Mesendoderm (in vitro differentiated cells): ENCODE measurements at regions not wholly inside any gene's neighbourhood (a gene's known extent, or its start where the extent isn't known, plus 50 kb on each side); places are given as distances from the start of the nearest gene placed in this dataset.

Experiments used
- DNase-seq: peaks from one replicate; pipeline ENCODE4 v3.0.0; 2013
- H2AK5ac ChIP-seq: 2 replicates; pipeline ENCODE4 v1.6.1; 2013; ENCODE audit warnings: low read length, inconsistent platforms
- H2BK120ac ChIP-seq: 2 replicates; pipeline ENCODE4 v1.6.1; 2013; ENCODE audit warnings: low read depth, mild to moderate bottlenecking, low read length, moderate library complexity, mixed read lengths
- H2BK15ac ChIP-seq: replicated peaks from 2 replicates; pipeline ENCODE4 v1.6.1; 2013; ENCODE audit warnings: low read depth, mild to moderate bottlenecking, moderate library complexity
- H2BK5ac ChIP-seq: 2 replicates; pipeline ENCODE4 v1.6.1; 2013; ENCODE audit warnings: low read length, inconsistent platforms
- H3K18ac ChIP-seq: 2 replicates; pipeline ENCODE4 v1.6.1; 2013; ENCODE audit warnings: mild to moderate bottlenecking, low read length, mixed read lengths
- H3K23ac ChIP-seq: one replicate; pipeline ENCODE4 v1.6.1; 2013; ENCODE audit warnings: low read length
- H3K27ac ChIP-seq: 2 replicates; pipeline ENCODE4 v1.5.1; 2013; ENCODE audit warnings: low read depth, mild to moderate bottlenecking, inconsistent platforms, low read length, moderate library complexity
- H3K27me3 ChIP-seq: 2 replicates; pipeline ENCODE4 v1.6.1; 2013; ENCODE audit warnings: low read length, control low read depth, mild to moderate bottlenecking, inconsistent platforms; ENCODE audit not compliant: insufficient read depth, poor library complexity
- H3K36me3 ChIP-seq: 2 replicates; pipeline ENCODE4 v1.6.1; 2013; ENCODE audit warnings: low read length, inconsistent platforms; ENCODE audit not compliant: control insufficient read depth, insufficient read depth
- H3K4ac ChIP-seq: one replicate; pipeline ENCODE4 v1.6.1; 2013; ENCODE audit warnings: low read depth, mild to moderate bottlenecking, low read length, moderate library complexity
- H3K4me1 ChIP-seq: 2 replicates; pipeline ENCODE4 v1.6.1; 2013; ENCODE audit warnings: low read depth, low read length, inconsistent platforms; ENCODE audit not compliant: control insufficient read depth
- H3K4me2 ChIP-seq: 2 replicates; pipeline ENCODE4 v1.6.1; 2013; ENCODE audit warnings: low read length
- H3K4me3 ChIP-seq: 2 replicates; pipeline ENCODE4 v1.5.1; 2013; ENCODE audit warnings: mild to moderate bottlenecking, low read length
- H3K56ac ChIP-seq: one replicate; pipeline ENCODE4 v1.6.1; 2013; ENCODE audit warnings: low read length
- H3K79me1 ChIP-seq: 2 replicates; pipeline ENCODE4 v1.6.1; 2013; ENCODE audit warnings: low read length, inconsistent platforms
- H3K79me2 ChIP-seq: 2 replicates; pipeline ENCODE4 v1.6.1; 2013; ENCODE audit warnings: mild to moderate bottlenecking, low read length; ENCODE audit not compliant: control insufficient read depth, insufficient read depth
- H3K9ac ChIP-seq: 2 replicates; pipeline ENCODE4 v1.6.1; 2013; ENCODE audit warnings: low read length, inconsistent platforms
- H4K5ac ChIP-seq: one replicate; pipeline ENCODE4 v1.6.1; 2013; ENCODE audit warnings: low read length
- H4K8ac ChIP-seq: one replicate; pipeline ENCODE4 v1.6.1; 2013; ENCODE audit warnings: low read depth, mild to moderate bottlenecking, control low read depth, low read length, moderate library complexity
- WGBS: extraction: QIAGEN DNeasy Blood & Tissue Kit; methylation state at CpG from one replicate; pipeline ENCODE4 v1.1.7; 2013; ENCODE audit warnings: low lambda C conversion rate, missing lambda C conversion rate; ENCODE audit not compliant: insufficient coverage; ENCODE audit errors: extremely low coverage; 5-methylcytosine and 5-hydroxymethylcytosine counted together

DNA sequence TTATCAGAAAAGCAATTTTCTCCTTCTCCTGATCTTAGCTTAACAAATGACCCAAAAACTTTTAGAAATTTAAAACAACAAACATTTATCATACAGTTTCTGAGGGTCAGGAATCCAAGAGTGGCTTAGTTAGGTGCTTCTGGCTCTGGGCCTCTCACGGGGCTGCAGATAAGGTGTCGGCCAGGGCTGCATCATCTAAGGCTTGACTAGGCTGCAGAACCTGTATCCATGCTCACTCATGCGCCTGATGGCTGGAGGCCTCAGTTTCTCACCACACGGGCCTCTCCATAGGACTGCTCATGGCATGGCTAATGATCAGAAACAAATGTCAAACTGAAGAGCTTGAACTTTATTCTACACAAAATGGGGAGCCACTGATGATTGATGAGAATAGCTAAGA, 210.0 kb downstream of the SEC61B start:
- Histone ChIP-seq H2BK15ac (no peak overlapping the region), H4K8ac (no peak overlapping the region), H4K5ac (no peak overlapping the region), H3K27ac (no peak overlapping the region), H3K4ac (no peak overlapping the region), H3K27me3 (no peaks in the 10 kb centered on the region), H3K4me2 (no peak overlapping the region), H2BK5ac (no peak overlapping the region), H3K4me1 (no peaks in the 10 kb centered on the region), H3K56ac (no peak overlapping the region), H3K9ac (no peak overlapping the region), H3K23ac (no peak overlapping the region), H3K4me3 (no peak overlapping the region), H2AK5ac (no peak overlapping the region), H2BK120ac (no peak overlapping the region), H3K79me1 (no peaks in the 10 kb centered on the region), H3K18ac (no peak overlapping the region), H3K36me3 (no peaks in the 10 kb centered on the region), H3K79me2 (no peaks in the 10 kb centered on the region)
- no CpG with 5 or more reads among the region's 4 CpGs for WGBS
- no peak for DNase-seq

DNA sequence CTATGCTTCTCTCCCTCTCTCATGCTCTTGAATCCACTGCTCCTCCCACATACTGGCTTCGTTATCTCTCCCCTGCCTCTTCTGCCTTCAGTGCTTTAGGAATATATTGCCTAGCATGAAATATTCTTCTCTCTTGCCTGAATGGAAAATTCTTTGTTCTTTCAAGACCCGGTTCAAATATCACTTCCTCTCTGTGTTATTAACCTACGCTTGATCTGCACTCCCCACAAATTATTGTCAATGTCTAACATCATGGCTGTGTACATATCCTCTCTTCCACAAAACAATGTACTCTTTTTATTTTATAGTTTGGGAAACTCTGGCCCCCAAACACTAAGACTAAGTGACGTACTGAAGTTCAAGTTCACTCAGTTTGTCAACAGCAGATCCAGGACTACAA, 211.0 kb downstream of the SEC61B start:
- Histone ChIP-seq H3K79me1 (no peaks in the 10 kb centered on the region), H3K18ac (peak overlapping the region; percentile 39), H4K8ac (no peak overlapping the region), H3K4me3 (no peak overlapping the region), H3K27ac (no peak overlapping the region), H2BK5ac (no peak overlapping the region), H3K4me1 (no peaks in the 10 kb centered on the region), H2BK120ac (no peak overlapping the region), H3K4me2 (no peak overlapping the region), H3K23ac (no peak overlapping the region), H3K4ac (no peak overlapping the region), H3K36me3 (no peaks in the 10 kb centered on the region), H4K5ac (no peak overlapping the region), H3K56ac (peak overlapping the region; percentile 45), H3K9ac (no peak overlapping the region), H2BK15ac (no peak overlapping the region), H3K79me2 (no peaks in the 10 kb centered on the region), H3K27me3 (no peaks in the 10 kb centered on the region), H2AK5ac (no peak overlapping the region)
- WGBS, result no CpG with 5 or more reads among the region's 4 CpGs
- DNase-seq, result no peak

DNA sequence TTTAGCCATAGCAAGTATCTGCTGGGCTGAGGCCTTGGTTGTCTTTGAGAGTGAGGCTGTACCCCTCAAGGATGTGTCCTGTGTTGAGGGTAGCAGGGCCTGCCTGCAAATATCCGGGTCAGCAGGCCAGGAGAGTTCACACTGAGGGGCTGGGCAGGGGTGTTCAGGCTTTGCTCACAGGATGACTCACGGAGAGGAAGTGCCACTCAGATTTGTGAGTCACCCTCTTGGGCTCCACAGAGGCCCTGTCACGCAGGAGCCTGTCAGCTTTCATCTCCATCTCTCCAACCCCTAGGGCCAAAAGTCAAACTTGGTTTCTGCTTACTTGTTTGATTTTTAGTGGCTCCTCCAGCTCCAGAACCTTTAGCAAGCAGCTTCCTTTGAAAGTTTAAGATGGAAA, 211.5 kb downstream of the SEC61B start:
- Histone ChIP-seq H2BK5ac (no peak overlapping the region), H2BK120ac (no peak overlapping the region), H3K56ac (peak overlapping the region; percentile 45), H4K5ac (no peak overlapping the region), H3K23ac (no peak overlapping the region), H2BK15ac (no peak overlapping the region), H3K4me1 (no peaks in the 10 kb centered on the region), H3K27me3 (no peaks in the 10 kb centered on the region), H3K36me3 (no peaks in the 10 kb centered on the region), H3K9ac (no peak overlapping the region), H3K4me3 (no peak overlapping the region), H3K79me1 (no peaks in the 10 kb centered on the region), H3K79me2 (no peaks in the 10 kb centered on the region), H2AK5ac (no peak overlapping the region), H4K8ac (no peak overlapping the region), H3K27ac (no peak overlapping the region), H3K4ac (peak overlapping the region; percentile 43), H3K18ac (peak overlapping the region; percentile 39), H3K4me2 (no peak overlapping the region)
- WGBS, result no CpG with 5 or more reads among the region's 3 CpGs
- peak; percentile 88 for DNase-seq

DNA sequence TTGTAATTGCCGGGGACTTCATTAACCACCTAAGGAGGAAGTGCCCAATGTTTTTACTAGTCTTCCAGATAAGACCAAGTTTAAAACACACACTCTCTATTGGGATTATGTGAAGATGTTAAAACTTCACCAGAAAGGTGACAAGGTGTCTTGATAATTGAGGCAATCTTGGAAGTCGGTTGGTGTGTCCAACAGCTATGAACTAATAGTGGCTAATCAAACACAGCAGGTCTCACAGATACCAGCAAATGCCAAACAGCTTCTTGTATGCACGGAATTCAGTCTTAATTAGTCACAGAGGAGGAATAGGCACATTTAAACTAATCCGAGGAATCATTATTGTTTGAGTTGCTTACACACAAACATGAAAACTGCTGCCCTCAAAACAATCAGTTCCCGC, 214.5 kb downstream of the SEC61B start:
- no peaks in the 10 kb centered on the region for H3K4me1 ChIP-seq

DNA sequence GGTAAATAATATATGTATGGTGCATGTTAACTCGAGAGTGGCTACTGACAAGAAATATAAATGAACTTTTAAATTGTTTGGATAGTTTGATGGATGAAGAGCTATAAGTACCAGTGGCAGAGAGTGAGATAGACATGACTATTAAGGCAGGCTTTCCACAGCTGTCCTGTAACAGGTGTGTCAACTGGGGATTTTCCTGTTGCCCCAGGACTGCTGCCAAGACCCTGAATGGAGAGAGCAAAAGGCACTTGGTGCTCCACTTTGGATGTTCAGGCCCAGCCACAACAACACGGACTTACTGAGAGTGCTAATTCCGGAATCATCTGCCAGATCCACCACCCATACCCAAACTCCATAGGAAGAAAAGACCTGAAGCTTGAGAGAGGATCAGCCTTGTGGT, 215.1 kb downstream of the SEC61B start:
- no CpG with 5 or more reads among the region's 3 CpGs for WGBS
- Histone ChIP-seq H2BK15ac (no peak overlapping the region), H3K4me1 (no peaks in the 10 kb centered on the region), H3K4me3 (no peak overlapping the region), H3K23ac (no peak overlapping the region), H3K18ac (peak overlapping the region; percentile 5), H3K27me3 (no peaks in the 10 kb centered on the region), H3K56ac (no peak overlapping the region), H3K9ac (no peak overlapping the region), H2BK120ac (no peak overlapping the region), H2BK5ac (no peak overlapping the region), H2AK5ac (no peak overlapping the region), H3K36me3 (no peaks in the 10 kb centered on the region), H3K4me2 (no peak overlapping the region), H3K27ac (no peak overlapping the region), H3K4ac (no peak overlapping the region), H3K79me1 (no peaks in the 10 kb centered on the region), H3K79me2 (no peaks in the 10 kb centered on the region), H4K8ac (no peak overlapping the region), H4K5ac (no peak overlapping the region)
- DNase-seq, result no peak

More for the DNA sequence above, 214.5 kb downstream of the SEC61B start:
- DNase-seq, result peak; percentile 75
- no peak overlapping the region for H4K8ac ChIP-seq
- no peak overlapping the region for H3K27ac ChIP-seq
- no peak overlapping the region for H2BK15ac ChIP-seq
- no peaks in the 10 kb centered on the region for H3K79me1 ChIP-seq
- H3K18ac ChIP-seq, result no peak overlapping the region
- H2BK120ac ChIP-seq, result no peak overlapping the region
- H3K23ac ChIP-seq, result no peak overlapping the region
- no peaks in the 10 kb centered on the region for H3K27me3 ChIP-seq
- H2BK5ac ChIP-seq, result no peak overlapping the region
- no peak overlapping the region for H3K9ac ChIP-seq
- H3K4ac ChIP-seq, result no peak overlapping the region
- no peaks in the 10 kb centered on the region for H3K79me2 ChIP-seq
- H3K4me3 ChIP-seq, result no peak overlapping the region
- no peak overlapping the region for H4K5ac ChIP-seq
- H3K4me2 ChIP-seq, result no peak overlapping the region
- no peak overlapping the region for H2AK5ac ChIP-seq
- WGBS, result no CpG with 5 or more reads among the region's 5 CpGs
- H3K36me3 ChIP-seq, result no peaks in the 10 kb centered on the region
- no peak overlapping the region for H3K56ac ChIP-seq

DNA sequence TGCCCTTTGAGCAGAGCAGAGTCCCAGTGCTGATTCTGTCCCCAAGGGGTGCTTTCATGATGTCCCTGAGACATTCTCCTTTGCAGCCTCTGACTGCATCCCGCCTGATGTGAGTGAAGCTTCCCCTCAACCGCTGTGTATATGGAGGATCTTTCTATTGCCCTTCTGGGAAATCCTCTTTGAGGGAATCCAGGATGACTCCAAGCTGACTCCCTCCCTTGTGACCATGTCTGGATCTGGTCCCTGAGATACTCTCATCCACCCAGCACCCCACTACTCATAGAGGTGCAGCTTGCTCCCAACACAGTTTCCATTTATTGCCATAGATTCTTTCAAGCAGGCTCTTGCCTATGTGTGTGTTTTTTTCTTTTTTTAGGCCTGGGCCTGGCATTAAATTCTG, 216.5 kb downstream of the SEC61B start:
- Histone ChIP-seq H3K18ac (no peak overlapping the region), H3K9ac (no peak overlapping the region), H3K56ac (no peak overlapping the region), H3K4ac (no peak overlapping the region), H3K27me3 (no peaks in the 10 kb centered on the region), H3K4me3 (no peak overlapping the region), H2AK5ac (no peak overlapping the region), H3K27ac (no peak overlapping the region), H4K8ac (no peak overlapping the region), H4K5ac (no peak overlapping the region), H3K36me3 (no peaks in the 10 kb centered on the region), H2BK5ac (no peak overlapping the region), H2BK120ac (no peak overlapping the region), H3K4me2 (no peak overlapping the region), H3K79me1 (no peaks in the 10 kb centered on the region), H3K79me2 (no peaks in the 10 kb centered on the region), H3K23ac (no peak overlapping the region), H3K4me1 (no peaks in the 10 kb centered on the region), H2BK15ac (no peak overlapping the region)
- no peak for DNase-seq
- no CpG with 5 or more reads among the region's 2 CpGs for WGBS
